DMS153 (cell line): ENCODE measurements at regions not wholly inside any gene's neighbourhood (a gene's known extent, or its start where the extent isn't known, plus 50 kb on each side); places are given as distances from the start of the nearest gene placed in this dataset.

ENCODE experiments used
- DNase-seq: peaks from one replicate; lab custom pipeline; 2025; lab: John Stamatoyannopoulos, UW

DNA sequence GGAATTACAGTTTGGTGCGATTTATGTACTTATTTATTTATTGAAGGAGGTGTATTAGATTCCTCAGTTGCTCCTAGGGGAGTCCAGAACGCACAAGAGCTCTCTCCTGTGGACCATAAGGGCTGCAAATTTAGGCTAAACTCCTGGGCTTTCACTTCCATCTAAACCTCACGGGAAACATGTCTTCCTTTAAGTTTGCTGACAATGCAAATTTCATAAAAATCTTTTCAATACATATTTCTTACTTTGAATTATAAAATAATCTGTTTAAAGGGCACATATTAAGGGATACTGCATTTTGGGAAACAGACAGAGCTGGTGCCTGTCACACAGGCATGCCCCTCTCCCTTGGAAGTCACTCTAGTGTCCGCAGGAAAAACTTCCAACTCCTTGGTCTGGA is 438.0 kb upstream of the CPEB2 start:
- DNase-seq, result no peak

DNA sequence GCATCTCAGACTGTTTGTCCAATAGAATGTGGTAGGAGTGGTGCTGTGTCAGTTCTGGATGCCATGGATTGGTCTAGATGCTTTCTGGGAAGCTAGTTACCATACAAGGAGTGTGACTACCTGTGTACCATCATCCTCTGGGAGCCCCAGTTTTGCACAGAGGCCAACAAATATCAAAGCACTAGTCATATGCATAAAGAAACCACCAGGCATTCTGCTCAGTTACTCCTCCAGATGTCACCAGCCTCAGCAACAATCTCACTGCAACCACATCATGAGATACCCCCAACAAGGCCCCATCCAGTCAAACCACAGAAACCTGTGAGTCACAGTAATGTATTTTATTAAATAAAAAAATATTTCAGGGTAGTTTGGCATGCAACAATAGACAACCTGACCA is 435.8 kb upstream of the CPEB2 start:
- DNase-seq, result no peak

DNA sequence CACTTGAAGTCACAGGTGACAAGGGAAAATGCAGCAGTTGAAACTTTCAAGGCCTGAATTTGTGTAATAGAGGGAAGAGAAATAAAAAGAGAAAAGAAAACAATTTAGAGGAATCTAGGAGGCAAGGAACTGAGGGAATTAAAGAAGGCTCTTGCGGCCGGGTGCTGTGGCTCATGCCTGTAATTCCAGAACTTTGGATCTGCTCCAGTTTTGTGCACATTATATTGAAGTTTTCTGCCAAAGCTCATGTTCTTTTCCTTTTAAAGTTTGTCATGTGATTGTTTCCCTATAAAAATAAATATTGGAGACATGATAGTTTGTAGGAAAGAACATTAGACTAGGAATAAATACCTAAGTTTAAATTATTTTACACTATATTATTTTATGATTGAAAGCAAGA is 433.9 kb upstream of the CPEB2 start:
- no peak for DNase-seq

DNA sequence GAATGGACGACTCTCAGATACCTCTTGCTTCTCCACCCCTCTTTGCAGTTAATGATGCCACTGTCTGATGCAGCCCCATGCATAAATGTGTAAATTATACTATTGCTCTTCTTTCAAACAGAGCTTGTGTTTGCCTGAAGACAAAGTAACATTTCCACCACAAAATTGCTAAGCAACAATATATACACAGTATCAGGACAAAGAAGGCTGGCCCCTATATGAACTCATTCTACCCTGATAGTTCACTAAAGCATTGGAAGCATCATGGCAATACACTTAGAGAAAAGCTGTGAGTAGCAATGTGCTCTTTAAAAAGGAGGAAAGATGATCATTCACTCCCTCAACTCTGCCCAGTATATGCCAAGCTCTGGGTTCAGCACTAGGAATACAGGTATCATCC is 427.0 kb upstream of the CPEB2 start:
- no peak for DNase-seq

DNA sequence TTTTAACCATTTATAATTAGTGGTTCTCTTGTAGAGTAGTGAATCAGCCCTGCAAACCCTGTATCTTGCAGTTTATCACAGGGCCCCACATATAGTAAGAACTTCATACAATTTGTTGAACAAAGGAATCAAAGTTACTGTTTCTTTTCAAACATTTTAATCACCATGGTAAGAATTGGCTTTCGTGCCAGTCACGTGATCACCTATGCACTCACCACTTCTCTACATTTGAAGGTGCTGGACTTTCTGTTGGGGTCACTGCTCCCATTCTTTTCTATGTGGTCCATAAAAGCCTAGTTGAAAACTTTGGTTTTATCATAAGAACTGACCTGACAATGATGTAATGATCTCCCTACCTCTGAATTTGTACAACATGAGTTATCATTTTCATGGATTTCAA is 426.4 kb upstream of the CPEB2 start:
- DNase-seq, result no peak

DNA sequence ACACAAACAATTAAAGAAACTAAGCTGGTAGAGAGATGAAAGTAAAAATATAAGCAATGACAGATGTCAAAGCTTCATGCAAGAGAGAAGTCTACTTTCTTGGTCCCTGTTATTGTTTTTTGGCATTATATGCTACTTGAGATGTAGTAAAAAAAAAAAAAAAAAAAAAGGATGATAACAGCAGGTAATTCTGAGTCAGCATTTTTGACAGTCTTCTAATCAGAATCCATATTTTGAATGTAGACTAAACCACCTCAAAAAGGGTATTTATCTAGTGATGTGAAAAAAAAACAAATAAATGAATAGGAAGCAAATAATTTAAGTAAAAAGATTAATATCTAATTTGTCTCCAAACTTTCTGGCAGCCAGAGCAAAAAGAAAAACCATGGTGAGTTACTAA is 422.2 kb upstream of the CPEB2 start:
- no peak for DNase-seq

DNA sequence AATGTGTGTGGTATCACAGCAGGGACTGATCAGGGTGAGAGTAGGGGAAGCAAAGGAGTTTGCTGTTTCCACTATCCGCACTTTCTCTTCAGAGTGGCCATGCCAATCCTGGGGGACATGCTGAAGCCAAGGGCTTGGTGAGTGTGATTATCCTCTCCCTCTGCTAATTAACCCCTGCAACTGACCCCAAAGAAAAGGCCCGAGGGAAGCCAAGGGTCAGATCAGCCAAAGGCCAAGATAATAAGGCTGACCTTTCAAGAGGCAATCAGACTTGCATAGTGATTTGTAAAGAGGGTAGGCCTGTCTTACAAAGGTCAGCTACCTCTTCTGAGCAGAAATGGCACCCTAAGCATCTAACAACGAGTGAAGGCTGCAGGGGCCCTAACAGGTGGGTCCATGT is 420.5 kb upstream of the CPEB2 start:
- no peak for DNase-seq

DNA sequence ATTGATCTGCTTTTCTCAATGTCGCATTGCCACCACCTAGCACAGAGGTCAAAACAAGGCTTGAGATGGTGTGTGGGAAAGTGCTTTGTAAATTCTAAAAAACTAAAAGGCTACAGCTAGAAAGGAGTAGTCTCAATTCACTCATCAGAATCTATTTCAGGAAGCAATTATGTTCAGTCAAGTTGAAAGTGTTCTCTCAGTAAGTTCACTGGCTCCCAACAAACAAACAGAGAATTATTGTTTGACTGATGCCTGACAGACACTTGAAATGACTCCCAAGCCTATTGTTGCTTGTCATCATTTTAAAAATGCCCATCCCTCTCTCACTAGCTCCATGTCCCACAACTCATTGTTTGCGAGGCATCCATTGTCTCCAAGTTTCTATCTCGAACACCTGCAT is 419.6 kb upstream of the CPEB2 start:
- DNase-seq, result no peak

DNA sequence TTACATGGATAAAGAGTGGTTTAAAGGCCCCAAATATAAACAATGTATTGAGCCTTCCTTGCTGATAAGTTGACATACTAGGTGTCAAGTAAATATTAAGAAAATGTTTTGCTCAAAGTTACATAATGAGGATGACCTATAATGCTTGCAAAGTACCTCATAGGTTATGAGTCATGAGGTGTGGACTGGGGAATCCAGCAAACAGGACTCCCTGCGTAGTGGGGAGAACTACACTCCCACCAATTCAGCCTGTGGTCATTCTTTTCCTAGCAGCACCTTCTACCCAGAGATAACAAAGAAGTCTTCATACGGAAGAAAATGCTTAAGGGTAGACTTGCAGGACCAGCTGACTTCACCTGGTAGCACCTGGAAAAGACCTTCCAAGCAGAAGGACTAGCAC is 418.9 kb upstream of the CPEB2 start:
- DNase-seq, result no peak

DNA sequence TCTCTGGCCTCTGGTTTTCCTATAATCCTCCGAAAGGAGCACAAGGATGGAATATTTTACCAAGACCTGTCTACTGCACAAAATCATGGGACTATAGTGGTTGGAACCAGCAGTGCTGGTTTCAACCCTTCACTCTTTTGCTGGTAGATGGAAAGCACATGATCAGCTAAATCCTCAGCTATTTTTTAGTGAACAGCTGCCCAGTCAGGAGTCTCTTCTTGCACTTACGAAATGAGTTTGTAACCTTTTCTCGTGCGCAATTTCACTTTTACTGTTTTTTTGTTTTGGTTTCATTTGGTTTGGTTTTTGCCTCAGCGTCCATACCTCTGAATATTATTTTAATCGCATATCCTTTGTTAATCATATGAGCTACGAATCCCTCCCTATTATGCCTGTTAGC is 418.5 kb upstream of the CPEB2 start:
- DNase-seq, result no peak

DNA sequence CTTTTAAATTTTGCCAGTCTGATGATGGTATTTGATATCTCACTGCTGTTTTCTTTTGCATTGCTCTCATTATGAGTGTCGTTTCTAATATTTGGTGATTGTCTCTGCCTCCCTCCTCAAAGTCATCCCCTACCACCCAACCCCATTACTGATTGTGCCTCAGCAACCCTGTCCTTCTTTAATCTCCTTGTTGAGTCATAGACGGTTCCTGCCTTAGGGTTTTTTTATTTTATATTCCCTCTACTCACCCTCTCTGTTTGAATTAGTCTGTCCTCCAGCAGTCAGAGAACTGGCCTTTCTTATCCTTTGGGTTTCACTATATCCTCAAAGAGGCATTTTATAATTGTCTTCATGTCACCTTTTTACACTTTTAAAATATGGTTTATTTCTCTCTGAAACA is 409.3 kb upstream of the CPEB2 start:
- DNase-seq, result no peak

DNA sequence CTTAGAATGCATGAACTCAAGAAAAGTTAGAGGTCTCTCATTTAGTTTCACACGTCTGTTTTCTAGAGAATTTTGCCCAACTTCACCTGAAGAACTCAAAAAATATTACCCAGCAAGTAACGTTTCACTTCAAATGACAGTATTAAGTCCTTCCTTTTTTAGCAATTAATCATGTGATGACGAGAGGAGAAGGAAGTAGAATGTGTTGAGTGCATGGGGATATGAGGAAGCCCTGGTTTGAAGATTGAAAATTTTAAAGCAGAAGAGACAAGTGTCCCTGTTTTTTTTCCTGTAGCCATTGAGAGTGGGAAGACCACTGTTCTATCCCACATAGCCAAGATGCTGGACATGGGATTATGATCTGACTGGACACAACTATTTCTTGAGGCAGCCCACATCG is 406.3 kb upstream of the CPEB2 start:
- no peak for DNase-seq

DNA sequence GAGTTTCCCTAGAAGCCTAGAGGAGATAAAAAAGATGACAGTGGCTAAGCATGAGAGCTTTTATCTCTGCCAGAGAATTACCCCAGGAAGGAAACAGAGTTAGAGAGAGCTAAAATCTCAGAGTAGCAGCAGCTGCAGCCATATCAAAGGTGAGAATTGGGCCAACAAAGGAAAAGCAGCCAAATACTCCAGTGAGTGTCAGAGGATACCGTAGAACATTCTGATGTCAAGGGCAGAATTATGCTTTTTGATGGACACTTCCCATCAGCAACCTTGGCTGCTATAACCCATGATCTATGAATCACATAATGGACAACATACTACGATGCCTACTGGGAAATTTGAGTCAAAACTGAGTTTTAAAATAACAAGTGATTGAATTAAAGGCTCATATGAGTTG is 405.8 kb upstream of the CPEB2 start:
- no peak for DNase-seq

DNA sequence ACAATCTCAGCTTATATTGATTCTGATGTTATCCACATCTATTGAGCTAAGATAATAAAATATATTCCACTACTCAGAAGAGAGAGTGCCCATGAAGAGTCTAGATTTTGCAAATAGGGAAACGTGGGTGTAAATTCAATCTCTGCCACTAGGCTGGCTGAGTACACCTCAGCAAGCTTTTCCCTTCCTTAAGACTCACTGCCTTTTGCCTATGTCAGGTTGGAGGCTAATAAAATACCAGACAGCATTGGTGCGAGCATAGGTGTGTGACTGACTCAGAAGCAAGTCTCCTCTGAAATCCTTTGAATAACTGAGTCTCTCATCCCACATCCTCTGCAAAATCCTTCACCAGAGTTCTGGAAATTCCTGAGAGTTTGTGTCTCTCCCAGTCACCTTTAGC is 405.4 kb upstream of the CPEB2 start:
- no peak for DNase-seq

DNA sequence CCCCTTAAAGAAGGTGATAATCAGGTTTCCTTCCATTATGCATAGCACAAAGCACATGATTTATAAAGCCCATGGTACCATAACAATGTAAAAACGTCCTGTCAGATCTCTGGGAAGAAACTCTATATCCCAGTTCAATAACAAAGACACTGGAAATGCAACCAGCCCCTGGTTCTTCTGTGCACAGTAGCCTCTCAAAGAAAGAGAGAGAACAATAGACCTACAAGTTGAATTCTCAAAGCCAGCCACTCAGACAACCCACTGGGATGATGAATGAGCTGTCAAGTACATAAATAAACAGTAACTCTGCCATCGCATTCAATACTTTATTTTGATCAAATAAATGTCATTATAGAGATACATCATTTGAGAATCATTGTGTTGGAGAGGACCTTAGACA is 400.1 kb upstream of the CPEB2 start:
- no peak for DNase-seq

DNA sequence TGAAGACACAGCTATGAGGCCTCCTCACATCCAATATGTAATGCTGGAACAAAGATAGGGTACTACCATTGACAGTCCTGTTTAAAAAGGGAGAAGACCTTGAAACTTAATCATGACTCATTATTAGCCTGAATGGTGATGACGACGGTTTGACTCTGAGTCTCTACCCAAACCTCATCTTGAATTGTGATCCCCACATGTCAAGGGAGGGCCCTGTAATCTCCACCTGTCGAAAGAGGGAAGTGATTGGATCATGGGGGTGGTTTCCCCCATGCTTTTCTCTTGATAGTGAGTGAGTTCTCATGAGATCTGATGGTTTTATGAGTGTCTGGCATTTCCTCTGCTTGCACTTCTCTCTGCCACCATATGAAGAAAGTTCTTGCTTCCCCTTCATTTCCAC is 395.3 kb upstream of the CPEB2 start:
- DNase-seq, result no peak

DNA sequence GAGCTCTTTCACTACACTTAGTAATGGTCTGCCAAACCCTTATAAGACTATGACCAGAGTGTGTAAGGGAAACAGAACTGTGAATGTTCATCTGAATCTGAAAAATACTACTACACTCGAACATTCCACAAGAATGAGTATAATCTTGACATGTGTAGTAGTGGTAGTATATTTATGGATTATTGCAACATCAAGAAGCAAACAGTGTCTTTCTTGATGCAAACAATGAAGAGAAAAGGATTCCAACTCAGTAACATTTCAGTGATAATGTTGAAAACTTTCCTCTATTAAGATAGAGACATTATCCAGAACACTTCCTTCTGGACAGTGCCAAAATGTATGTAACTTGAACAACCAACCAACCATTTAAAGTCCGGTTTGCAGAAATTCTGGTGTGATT is 394.7 kb upstream of the CPEB2 start:
- no peak for DNase-seq

DNA sequence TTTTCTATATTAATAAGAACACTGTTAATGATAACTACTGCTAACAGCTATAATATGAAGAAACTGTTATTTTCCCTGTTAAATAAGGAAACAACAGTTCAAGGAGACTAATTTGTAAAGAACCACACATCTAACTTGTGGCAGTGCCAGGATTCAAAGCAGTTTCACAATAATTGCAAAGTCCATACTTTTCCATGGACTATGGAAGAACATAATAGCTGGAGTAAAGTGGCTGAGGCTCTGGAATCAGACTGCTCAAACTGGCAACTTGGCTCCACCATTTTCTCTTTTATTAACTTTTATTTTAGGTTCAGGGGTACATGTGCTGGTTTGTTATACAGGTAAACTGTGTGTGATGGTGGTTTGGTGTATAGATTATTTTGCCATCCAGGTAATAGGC is 393.7 kb upstream of the CPEB2 start:
- no peak for DNase-seq

DNA sequence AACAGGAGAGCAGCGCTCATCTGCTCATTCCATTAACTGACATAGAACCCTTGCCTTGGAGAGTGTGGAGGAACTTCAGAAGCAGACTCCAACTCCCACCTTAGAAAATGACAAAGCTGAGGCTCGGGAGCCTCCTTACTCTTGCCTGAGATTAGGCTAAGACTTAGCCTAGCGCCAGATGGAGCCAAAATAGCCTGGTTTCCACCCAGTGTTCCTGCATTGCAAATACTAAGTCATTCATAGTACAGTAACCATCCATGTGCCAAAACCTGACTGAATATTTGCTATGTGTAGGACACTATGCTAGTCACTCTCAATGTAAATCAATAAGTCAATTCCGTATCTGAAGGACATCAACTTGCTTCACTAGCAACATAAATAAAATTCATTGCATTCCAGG is 387.4 kb upstream of the CPEB2 start:
- no peak for DNase-seq

DNA sequence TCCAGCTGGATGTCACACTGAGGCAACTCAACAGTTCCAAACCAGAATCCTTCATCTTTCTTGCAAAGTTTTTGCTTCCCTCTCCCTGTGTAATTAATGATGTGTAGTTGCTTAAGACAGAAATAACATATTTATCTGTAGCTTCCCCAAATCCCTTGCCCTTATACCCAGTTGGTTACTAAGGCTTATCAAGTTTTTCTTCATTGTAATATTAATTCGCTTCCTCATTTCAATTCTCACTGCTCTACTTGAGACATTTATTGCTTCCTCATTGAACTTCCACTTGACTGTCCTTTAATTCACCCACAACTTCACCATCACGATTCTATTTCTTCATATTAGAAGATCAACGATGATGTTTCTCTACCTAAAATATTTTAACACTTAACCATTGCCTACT is 386.6 kb upstream of the CPEB2 start:
- DNase-seq, result no peak

DNA sequence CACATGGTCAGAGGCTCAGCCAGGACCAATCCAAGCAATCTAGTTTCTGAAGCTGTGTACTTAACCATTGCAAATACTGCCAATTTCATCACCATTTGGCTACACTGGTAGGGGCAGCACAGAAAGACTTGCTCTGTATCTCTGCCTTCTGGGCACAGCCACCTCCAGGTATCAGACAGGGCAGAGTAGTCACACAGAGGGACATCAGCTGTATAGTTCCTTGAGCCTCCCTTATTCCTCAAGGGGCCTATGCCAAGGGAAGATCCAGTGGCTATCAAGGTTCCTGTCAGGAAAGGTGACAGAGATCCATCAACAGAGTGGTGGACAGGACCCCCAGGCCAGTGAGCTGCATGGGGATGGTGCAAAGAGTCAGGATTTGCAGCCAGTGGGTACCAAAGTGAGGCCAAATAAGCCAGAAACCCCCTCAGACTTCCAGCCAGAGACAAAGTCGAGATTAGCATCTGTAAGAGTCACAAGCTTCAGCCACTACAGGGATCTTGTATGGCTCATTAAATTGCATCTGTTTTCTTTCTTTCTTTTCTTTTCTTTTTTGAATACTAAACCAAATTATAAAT is 381.6 kb upstream of the CPEB2 start:
- no peak for DNase-seq

DNA sequence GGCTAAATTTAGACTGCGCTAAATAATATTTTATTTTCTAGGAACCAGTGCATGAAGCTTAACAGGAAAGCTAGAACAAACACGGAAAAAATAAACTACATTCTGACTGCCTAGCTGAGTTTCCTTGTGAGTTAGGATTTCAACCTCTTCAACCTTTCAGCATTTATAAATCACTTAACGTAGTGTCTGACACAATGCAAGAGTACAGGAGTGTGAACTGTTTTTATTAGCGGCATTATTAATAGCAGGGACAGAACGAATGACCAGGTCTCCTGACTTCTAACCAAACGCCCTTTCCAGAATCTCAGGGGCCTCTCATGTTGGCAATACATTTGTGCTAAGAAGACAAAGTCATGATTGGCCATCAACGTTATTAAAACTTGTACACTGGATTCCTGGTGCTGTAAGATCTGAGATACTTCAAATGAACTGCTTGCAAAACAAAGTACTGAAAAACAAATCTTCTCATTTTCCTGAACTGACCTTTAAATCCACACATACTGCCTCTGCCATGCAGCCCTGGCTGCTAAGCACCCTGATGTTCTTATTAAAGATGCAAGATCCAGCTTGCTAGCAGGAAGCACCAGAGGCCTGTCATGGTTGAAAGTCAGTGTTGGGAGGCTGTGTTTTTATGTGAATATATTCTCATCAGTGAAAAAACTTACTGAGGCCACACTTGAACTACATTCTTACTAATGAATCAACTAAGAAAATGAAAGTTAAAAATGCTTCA is 380.4 kb upstream of the CPEB2 start:
- DNase-seq, result no peak

DNA sequence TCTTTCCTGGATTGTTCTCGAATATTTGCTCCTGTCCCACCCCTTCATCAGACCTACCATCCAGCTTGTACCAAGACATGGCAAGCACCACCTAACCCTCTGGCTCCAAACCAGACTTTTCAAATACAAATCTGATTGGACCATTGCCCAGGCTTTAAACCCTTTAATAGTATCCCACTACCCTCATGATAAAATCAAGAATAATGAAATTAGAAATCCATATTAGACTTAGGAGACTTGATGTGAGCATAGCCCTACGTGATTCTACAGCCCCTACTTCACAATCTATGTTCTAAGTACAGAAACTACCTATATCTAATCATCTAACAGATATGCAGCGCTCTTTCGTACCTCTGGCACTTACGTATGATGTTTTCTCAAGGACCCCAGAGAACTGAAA is 375.2 kb upstream of the CPEB2 start:
- no peak for DNase-seq

DNA sequence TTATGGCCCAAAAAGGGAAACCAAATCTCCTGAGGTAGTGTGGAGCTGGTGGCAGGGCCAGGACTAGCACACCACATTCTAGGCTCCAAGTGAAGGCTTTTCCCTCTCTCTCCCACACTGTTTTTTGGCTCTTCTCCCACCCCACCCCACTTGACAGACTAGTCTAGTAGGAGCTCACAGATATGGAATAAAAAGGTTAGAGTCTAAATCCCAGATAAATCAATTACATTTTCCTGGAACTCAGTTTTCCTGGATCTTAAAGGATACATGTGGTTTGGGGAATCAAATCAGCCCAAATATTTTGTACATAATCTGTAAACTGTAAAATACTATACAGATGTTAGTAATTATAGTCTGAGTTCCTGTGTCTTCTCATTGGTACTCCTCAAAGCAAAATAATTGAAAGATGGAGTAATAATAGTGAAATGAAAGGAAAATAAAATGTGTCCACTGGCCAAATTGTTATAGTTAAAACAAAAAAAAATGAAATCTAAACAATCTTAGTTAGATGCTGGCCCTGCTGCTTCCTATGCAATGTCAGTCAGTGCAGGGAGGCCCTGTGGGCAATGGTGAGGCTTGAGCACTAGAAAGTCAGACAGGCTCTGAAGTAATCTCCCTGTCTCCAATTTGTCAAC is 370.4 kb upstream of the CPEB2 start:
- no peak for DNase-seq
